ENCODE measurements at regions not wholly inside any gene's neighbourhood (a gene's known extent, or its start where the extent isn't known, plus 50 kb on each side); places are given as distances from the start of the nearest gene placed in this dataset.

DNA sequence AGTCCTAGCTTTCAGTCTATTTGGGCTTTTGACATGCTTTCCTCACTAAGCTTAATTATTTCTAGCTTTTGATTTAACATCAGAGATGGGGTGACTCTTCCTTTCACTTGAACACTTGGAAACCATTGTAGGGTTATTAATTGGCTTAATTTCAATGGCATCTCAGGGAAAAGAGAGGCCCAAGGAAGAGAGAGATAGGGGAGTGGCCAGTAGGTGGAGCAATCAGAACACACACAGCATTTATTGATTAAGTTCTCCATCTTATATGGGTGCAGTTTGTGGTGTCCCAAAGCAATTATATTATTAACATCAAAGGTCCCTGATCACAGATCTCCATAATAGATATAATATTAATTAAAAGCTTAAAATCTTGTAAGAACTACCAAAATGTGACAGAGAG is 1466.1 kb upstream of the SEL1L start:
- TF ChIP-seq CTCF (IDR thresholded peaks at IDR 0.05; ENCODE audit: poor library complexity, severe bottlenecking) (no peak), TAF1 (IDR thresholded peaks at IDR 0.05; ENCODE audit: low read depth) (no peak), EZH2 (IDR thresholded peaks at IDR 0.05; ENCODE audit: borderline replicate concordance, insufficient read depth, low read length, poor library complexity, severe bottlenecking) (no peak), RAD21 (conservative IDR thresholded peaks at IDR 0.05) (no peak), POLR2AphosphoS5 (IDR thresholded peaks at IDR 0.05) (no peak), EP300 (conservative IDR thresholded peaks at IDR 0.05; ENCODE audit: poor library complexity, severe bottlenecking) (no peak), REST (IDR thresholded peaks at IDR 0.05; ENCODE audit: borderline replicate concordance) (no peak), MXI1 (conservative IDR thresholded peaks at IDR 0.05; ENCODE audit: poor library complexity, severe bottlenecking) (no peak), SMC3 (conservative IDR thresholded peaks at IDR 0.05; ENCODE audit: poor library complexity) (no peak)
